Mucosa of descending colon (tissue), 3 donors: ENCODE measurements at regions not wholly inside any gene's neighbourhood (a gene's known extent, or its start where the extent isn't known, plus 50 kb on each side); places are given as distances from the start of the nearest gene placed in this dataset.

Experiments used
- ATAC-seq: fragments of 200-7000 bp; cut with Tn5 transposase; one replicate; pipeline ENCODE4 v1.9.1; 2020; ENCODE audit warnings: mild to moderate bottlenecking, moderate library complexity
- DNase-seq, 3 donors: peaks; one replicate each; pipeline ENCODE4 v3.0.0-alpha.2; 2020
- H3K36me3 ChIP-seq: fragments of 200-600 bp; one replicate; pipeline ENCODE4 v1.8.0; 2021; ENCODE audit warnings: low read depth, mild to moderate bottlenecking
- H3K4me1 ChIP-seq: fragments of 200-600 bp; one replicate; pipeline ENCODE4 v1.8.0; 2021; ENCODE audit warnings: low read depth, mild to moderate bottlenecking
- H3K4me3 ChIP-seq: fragments of 200-600 bp; one replicate; pipeline ENCODE4 v1.8.0; 2021; ENCODE audit warnings: mild to moderate bottlenecking
- H3K9me3 ChIP-seq: fragments of 200-600 bp; one replicate; pipeline ENCODE4 v1.8.0; 2021; ENCODE audit warnings: mild to moderate bottlenecking
- intact Hi-C, 2 donors: fragments of 100-400 bp; cut with DNase I in 1 of 2; cut with micrococcal nuclease in 1 of 2; formaldehyde crosslinking; loops; one replicate each; pipeline versions ENCODE4 v1.11.0 to v1.11.1; 2022; cut with DNase I, micrococcal nuclease
- TF ChIP-seq, protein P1 (sequence below): fragments of 200-600 bp; IDR thresholded peaks from one replicate; pipeline ENCODE4 v1.8.0; 2022; ENCODE audit warnings: antibody characterized with exemption, mild to moderate bottlenecking
- donor health status: DM: no; HTN: no; CAD: no; lungs with moderate emphysema.
- donor health status: DM: no; HTN: no; CAD: no.
- donor health status: DM: no; HTN: yes; CAD: no.

DNA sequence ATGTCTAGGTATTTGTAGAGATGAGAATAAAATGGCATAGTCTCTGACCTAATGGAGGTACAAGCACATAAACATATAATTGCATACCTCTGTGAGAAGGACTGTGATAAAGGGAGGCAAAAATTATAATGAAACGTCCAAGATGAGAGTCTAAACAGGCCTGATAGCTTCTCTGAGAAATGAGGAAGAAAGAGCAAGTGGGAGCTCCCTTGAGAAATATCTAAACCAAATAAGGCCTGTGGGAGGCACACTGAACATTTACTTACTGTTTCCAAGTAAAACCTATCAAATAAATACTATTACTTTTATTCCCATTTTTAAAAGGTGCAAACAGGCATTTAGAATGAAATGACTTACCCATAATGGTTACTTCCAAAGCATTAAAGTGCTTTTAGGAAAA is 125.6 kb upstream of the PAPPA start:
- peaks cover 5% of the 10 kb centered on the region for H3K9me3 ChIP-seq
- H3K4me3 ChIP-seq, result no peak overlapping the region
- DNase-seq (no peak), ATAC-seq (no peak)
- TF ChIP-seq, protein P1, sequence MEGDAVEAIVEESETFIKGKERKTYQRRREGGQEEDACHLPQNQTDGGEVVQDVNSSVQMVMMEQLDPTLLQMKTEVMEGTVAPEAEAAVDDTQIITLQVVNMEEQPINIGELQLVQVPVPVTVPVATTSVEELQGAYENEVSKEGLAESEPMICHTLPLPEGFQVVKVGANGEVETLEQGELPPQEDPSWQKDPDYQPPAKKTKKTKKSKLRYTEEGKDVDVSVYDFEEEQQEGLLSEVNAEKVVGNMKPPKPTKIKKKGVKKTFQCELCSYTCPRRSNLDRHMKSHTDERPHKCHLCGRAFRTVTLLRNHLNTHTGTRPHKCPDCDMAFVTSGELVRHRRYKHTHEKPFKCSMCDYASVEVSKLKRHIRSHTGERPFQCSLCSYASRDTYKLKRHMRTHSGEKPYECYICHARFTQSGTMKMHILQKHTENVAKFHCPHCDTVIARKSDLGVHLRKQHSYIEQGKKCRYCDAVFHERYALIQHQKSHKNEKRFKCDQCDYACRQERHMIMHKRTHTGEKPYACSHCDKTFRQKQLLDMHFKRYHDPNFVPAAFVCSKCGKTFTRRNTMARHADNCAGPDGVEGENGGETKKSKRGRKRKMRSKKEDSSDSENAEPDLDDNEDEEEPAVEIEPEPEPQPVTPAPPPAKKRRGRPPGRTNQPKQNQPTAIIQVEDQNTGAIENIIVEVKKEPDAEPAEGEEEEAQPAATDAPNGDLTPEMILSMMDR, result no peak
- no peaks in the 10 kb centered on the region for H3K36me3 ChIP-seq
- intact Hi-C loops, result no loop called here
- H3K4me1 ChIP-seq, result no peaks in the 10 kb centered on the region

DNA sequence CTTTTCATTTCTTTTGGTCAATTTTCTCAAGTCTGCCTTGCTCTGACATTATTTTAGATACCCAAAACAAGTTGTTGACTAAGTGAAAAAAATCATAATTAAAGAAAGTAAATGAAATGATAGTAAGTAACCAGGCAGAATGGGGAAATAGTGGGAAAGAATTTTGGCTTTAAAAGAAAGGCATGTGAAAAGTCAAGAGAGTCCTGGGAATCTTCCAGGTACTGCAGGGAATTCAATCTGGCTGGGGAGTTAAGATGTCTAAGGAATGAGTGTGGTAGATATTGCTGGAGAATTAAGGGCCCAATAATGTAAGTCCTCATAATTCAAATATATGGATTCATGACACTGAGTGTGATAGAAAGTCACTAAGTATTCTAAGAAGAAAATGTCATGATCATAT is 123.1 kb upstream of the PAPPA start:
- DNase-seq, result no peak
- intact Hi-C loops, result no loop called here
- TF ChIP-seq, protein P1, result no peak
- ATAC-seq, result no peak
- no peaks in the 10 kb centered on the region for H3K36me3 ChIP-seq
- H3K4me1 ChIP-seq, result no peaks in the 10 kb centered on the region
- no peak overlapping the region for H3K4me3 ChIP-seq
- H3K9me3 ChIP-seq, result peaks cover 5% of the 10 kb centered on the region

DNA sequence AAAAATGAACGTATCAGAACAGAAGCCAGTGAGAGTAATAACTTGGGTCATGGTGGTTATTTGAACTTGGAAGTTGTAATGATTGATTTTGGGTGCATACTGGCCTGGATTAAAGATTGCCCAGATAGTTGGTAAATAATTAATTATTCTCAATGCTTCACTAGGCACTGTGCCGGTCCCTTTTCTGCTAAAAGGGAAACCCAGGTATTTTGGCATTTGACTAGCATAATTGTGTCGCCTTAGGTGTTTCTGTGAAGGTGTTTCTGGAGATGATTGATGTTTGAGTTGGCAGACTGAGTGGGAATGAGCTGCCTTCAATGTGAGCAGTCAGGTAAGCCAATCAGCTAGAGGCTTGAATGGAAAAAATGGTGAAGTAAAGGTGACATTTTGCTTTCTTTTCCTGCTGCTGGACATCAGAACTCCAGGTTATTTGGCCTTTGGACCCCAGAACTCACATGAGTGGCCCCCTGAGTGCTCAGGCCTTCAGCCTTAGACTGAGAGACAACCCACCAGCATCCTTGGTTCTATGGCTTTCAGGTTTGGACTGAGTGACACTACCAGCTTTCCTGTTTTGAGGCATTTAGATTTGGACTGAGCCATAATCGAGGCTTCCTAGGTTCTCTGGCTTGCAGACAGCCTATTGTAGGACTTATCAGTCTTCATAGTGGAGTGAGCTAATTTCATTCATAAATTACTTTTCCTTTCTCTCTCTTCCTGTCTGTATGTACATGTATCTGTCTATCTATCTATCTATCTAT is 120.7 kb upstream of the PAPPA start:
- no peak for ATAC-seq
- TF ChIP-seq, protein P1, result no peak
- Histone ChIP-seq H3K4me1 (no peaks in the 10 kb centered on the region), H3K4me3 (no peak overlapping the region), H3K9me3 (peaks cover 5% of the 10 kb centered on the region), H3K36me3 (no peaks in the 10 kb centered on the region)
- intact Hi-C loops, result no loop called here
- DNase-seq, result no peak

DNA sequence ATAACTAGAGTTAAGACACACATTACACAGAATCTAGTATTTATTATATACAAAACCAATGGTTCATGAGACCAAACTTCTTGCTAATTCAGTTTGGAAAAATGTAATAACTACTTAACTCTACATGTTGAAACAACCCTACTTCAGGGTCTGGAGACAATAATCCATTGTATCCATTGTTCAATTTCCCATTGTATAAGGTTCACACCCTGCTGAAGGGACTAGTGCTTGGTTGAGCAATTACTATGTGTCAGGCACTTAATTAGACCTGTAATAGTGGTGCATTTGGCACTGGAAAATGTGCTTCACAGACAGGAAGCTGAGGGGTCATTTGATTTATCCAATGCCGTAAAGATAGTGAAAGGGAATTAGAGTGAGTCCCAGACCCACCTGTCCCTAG is 114.3 kb upstream of the PAPPA start:
- TF ChIP-seq, protein P1, result no peak
- H3K36me3 ChIP-seq, result no peaks in the 10 kb centered on the region
- no peaks in the 10 kb centered on the region for H3K9me3 ChIP-seq
- ATAC-seq (no peak), DNase-seq (no peak)
- H3K4me3 ChIP-seq, result no peak overlapping the region
- H3K4me1 ChIP-seq, result no peaks in the 10 kb centered on the region
- intact Hi-C loops, result no loop called here

DNA sequence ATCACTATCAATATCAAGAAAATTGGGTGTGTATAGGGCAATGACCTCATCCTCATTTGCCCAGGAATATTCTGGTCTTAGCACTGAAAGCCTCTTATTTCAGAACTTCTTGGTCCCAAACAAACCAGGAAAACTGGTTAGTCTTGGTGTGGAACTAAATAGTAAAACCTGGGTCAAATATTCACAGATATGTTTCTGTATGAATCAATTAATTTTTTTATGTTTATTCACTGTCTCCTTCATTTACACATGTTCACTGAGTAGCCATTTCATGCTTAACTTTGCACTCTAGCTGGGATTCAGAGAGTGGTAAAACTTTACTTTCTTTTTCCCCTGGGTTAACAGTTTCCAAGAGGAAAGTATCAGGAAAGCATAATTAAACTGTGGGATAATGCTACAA is 113.7 kb upstream of the PAPPA start:
- ATAC-seq, result no peak
- intact Hi-C loops, result no loop called here

More for the DNA sequence above, 113.7 kb upstream of the PAPPA start:
- H3K9me3 ChIP-seq, result no peaks in the 10 kb centered on the region
- TF ChIP-seq, protein P1, result no peak
- H3K4me3 ChIP-seq, result no peak overlapping the region
- H3K4me1 ChIP-seq, result no peaks in the 10 kb centered on the region
- H3K36me3 ChIP-seq, result no peaks in the 10 kb centered on the region
- no peak for DNase-seq
